HepG2 (cell line): ENCODE measurements at regions not wholly inside any gene's neighbourhood (a gene's known extent, or its start where the extent isn't known, plus 50 kb on each side); places are given as distances from the start of the nearest gene placed in this dataset.

Experiments
- ATAC-seq: fragments of 200-7000 bp; cut with Tn5 transposase; 3 replicates; pipeline ENCODE4 v1.9.1; 2020; ENCODE audit warnings: mild to moderate bottlenecking, moderate library complexity
- BruUV-seq: library from RNA; stranded (reverse); fragments of 400-500 nt; replicated peaks from 2 replicates; lab custom pipeline; 2021; lab: Mats Ljungman, UMichigan
- CTCF ChIA-PET: fragments of 300-600 bp; formaldehyde crosslinking; extraction: SDS; loops from one replicate; lab custom pipeline; 2021; ENCODE audit warnings: low total read pairs, inconsistent platforms, low intra/inter-chr PET ratio; lab: Yijun Ruan, JAX
- POLR2A ChIA-PET: fragments of 350-600 bp; sonication (Branson Sonifier 250); formaldehyde crosslinking; loops from one replicate; lab custom pipeline; 2020; ENCODE audit warnings: antibody characterized with exemption, inconsistent platforms; lab: Yijun Ruan, JAX
- DNase-seq: peaks from one replicate; pipeline ENCODE4 v3.0.0-alpha.2; 2015; ENCODE audit warnings: low spot score
- FAIRE-seq: peaks from 3 replicates; lab custom pipeline; 2011; peaks lifted over from hg19 to GRCh38; lab: Jason Lieb, UNC
- H2AFZ ChIP-seq: one replicate; pipeline ENCODE4 v1.6.1; 2011; ENCODE audit warnings: low read length, inconsistent platforms
- H3K27ac ChIP-seq: fragments of 300-600 bp; 3 replicates; pipeline ENCODE4 v1.8.0; 2011; ENCODE audit warnings: mixed run types, mild to moderate bottlenecking, mixed read lengths, low read length, inconsistent platforms; ENCODE audit not compliant: insufficient read depth; ENCODE audit errors: extremely low read length
- H3K27me3 ChIP-seq, 2 experiments: fragments of 200-600 bp in 1 of 2; 2 replicates in 1 of 2; 3 replicates in 1 of 2; pipeline versions ENCODE4 v1.6.0 to v1.8.0; 2011; ENCODE audit warnings: low read length in 2 of 2, mild to moderate bottlenecking in 2 of 2, moderate library complexity in 2 of 2, inconsistent platforms in 1 of 2; ENCODE audit not compliant: insufficient read depth in 2 of 2, control insufficient read depth in 1 of 2
- H3K36me3 ChIP-seq, 2 experiments: fragments of 200-600 bp in 1 of 2; replicated peaks in 1 of 2; 2 replicates in 1 of 2; 3 replicates in 1 of 2; pipeline versions ENCODE4 v1.5.1 to v1.8.0; 2011; ENCODE audit warnings: low read length in 2 of 2, inconsistent platforms in 1 of 2; ENCODE audit not compliant: insufficient read depth in 2 of 2, control insufficient read depth in 1 of 2
- H3K4me1 ChIP-seq: 2 replicates; pipeline ENCODE4 v1.5.1; 2012; ENCODE audit warnings: low read length, inconsistent platforms; ENCODE audit not compliant: insufficient read depth
- H3K4me2 ChIP-seq: 2 replicates; pipeline ENCODE4 v1.6.0; 2011; ENCODE audit warnings: low read depth, low read length, inconsistent platforms
- H3K4me3 ChIP-seq, 3 experiments: fragments of 200-600 bp in 1 of 3; sonication (generic), shearing (Covaris generic) in 1 of 3; replicated peaks in 1 of 3; 2 replicates each; pipeline ENCODE4 v1.5.1; 2011 to 2016; ENCODE audit warnings: low read length in 3 of 3, inconsistent platforms in 2 of 3, low read depth in 2 of 3, mild to moderate bottlenecking in 2 of 3, control low read depth in 1 of 3, mixed read lengths in 1 of 3; ENCODE audit not compliant: insufficient read depth in 1 of 3
- H3K79me2 ChIP-seq: one replicate; pipeline ENCODE4 v1.6.1; 2011; ENCODE audit warnings: low read length, inconsistent platforms; ENCODE audit not compliant: insufficient read depth
- H3K9ac ChIP-seq: 2 replicates; pipeline ENCODE4 v1.6.0; 2011; ENCODE audit warnings: mild to moderate bottlenecking, low read depth, low read length, inconsistent platforms; ENCODE audit not compliant: insufficient read depth
- H3K9me3 ChIP-seq: 2 replicates; pipeline ENCODE4 v1.5.1; 2012; ENCODE audit warnings: mild to moderate bottlenecking, low read length
- H4K20me1 ChIP-seq: 2 replicates; pipeline ENCODE4 v1.6.0; 2011; ENCODE audit warnings: inconsistent platforms, mild to moderate bottlenecking, low read length, moderate library complexity; ENCODE audit not compliant: insufficient read depth
- HNRNPH1 ChIP-seq: fragments of 200-400 bp; formaldehyde crosslinking; optimal IDR thresholded peaks from 2 replicates; pipeline ENCODE3; 2017; ENCODE audit warnings: mild to moderate bottlenecking, low read depth, low read length
- MIER3 ChIP-seq: IDR thresholded peaks from 2 replicates; pipeline ENCODE4 v1.6.1; 2016; ENCODE audit warnings: missing compliant biosample characterization, borderline replicate concordance
- MTF2 ChIP-seq: sonication (generic); formaldehyde crosslinking; IDR thresholded peaks from 2 replicates; pipeline ENCODE4 v1.5.0; 2020; ENCODE audit warnings: missing genetic modification reagents, borderline replicate concordance
- NCOA2 ChIP-seq: sonication (generic); formaldehyde crosslinking; IDR thresholded peaks from 2 replicates; pipeline ENCODE4 v1.8.0; 2022; ENCODE audit warnings: inconsistent platforms
- NR3C1 ChIP-seq: sonication (generic); formaldehyde crosslinking; IDR thresholded peaks from 2 replicates; pipeline ENCODE4 v1.4.0; 2020; ENCODE audit warnings: missing genetic modification reagents
- YY1 ChIP-seq: IDR thresholded peaks from 2 replicates; pipeline ENCODE4 v1.6.1; 2011; ENCODE audit warnings: low read length, low read depth, moderate library complexity, mild to moderate bottlenecking; ENCODE audit not compliant: insufficient read depth, insufficient replicate concordance
- ZMYM3 ChIP-seq: sonication (generic); formaldehyde crosslinking; IDR thresholded peaks from 2 replicates; pipeline ENCODE4 v1.5.1; 2020; ENCODE audit warnings: mild to moderate bottlenecking, missing genetic modification reagents
- ZNF138 ChIP-seq: sonication (generic); formaldehyde crosslinking; IDR thresholded peaks from 2 replicates; pipeline ENCODE4 v1.5.0; 2020; ENCODE audit warnings: mild to moderate bottlenecking, low read depth, missing genetic modification reagents
- ZNF180 ChIP-seq: sonication (generic); formaldehyde crosslinking; IDR thresholded peaks from 2 replicates; pipeline ENCODE4 v1.4.0; 2020; ENCODE audit warnings: low read depth, missing genetic modification reagents, borderline replicate concordance
- ZNF256 ChIP-seq: sonication (generic); formaldehyde crosslinking; conservative IDR thresholded peaks from 2 replicates; pipeline ENCODE4 v1.4.0; 2020; ENCODE audit warnings: missing genetic modification reagents
- ZNF274 ChIP-seq: sonication (generic); formaldehyde crosslinking; IDR thresholded peaks from 2 replicates; pipeline ENCODE4 v1.5.1; 2020; ENCODE audit warnings: mild to moderate bottlenecking, missing genetic modification reagents
- ZNF333 ChIP-seq: sonication (generic); formaldehyde crosslinking; IDR thresholded peaks from 2 replicates; pipeline ENCODE4 v1.4.0; 2020; ENCODE audit warnings: mild to moderate bottlenecking, missing genetic modification reagents, borderline replicate concordance
- ZNF33B ChIP-seq: sonication (generic); formaldehyde crosslinking; IDR thresholded peaks from 2 replicates; pipeline ENCODE4 v1.5.1; 2020; ENCODE audit warnings: mild to moderate bottlenecking, missing genetic modification reagents
- WGBS: methylation state at CpG from one replicate; pipeline ENCODE4 v1.1.6; 2017; ENCODE audit warnings: low lambda C conversion rate; 5-methylcytosine and 5-hydroxymethylcytosine counted together
- in situ Hi-C: cut with HindIII; loops from 2 replicates; pipeline ENCODE4 v1.10.0; 2017; ENCODE audit warnings: low pct_unique_long_range_greater_than_20kb; ENCODE audit not compliant: extremely low pct_ligation_motif_present
- intact Hi-C: fragments of 100-400 bp; cut with micrococcal nuclease; formaldehyde crosslinking; loops from one replicate; pipeline ENCODE4 v1.10.0; 2022; ENCODE audit not compliant: unreplicated experiment
- TF ChIP-seq, protein P1 (sequence below), 2 experiments: IDR thresholded peaks; 2 replicates each; pipeline ENCODE4 v1.6.1; 2011 to 2012; ENCODE audit warnings: low read length in 2 of 2, borderline replicate concordance in 1 of 2, low read depth in 1 of 2, mild to moderate bottlenecking in 1 of 2, moderate library complexity in 1 of 2
- TF ChIP-seq, protein P2 (sequence below): sonication (generic); formaldehyde crosslinking; IDR thresholded peaks from 2 replicates; pipeline ENCODE4 v1.8.1; 2023; ENCODE audit warnings: missing genetic modification reagents, mild to moderate bottlenecking, borderline replicate concordance

DNA sequence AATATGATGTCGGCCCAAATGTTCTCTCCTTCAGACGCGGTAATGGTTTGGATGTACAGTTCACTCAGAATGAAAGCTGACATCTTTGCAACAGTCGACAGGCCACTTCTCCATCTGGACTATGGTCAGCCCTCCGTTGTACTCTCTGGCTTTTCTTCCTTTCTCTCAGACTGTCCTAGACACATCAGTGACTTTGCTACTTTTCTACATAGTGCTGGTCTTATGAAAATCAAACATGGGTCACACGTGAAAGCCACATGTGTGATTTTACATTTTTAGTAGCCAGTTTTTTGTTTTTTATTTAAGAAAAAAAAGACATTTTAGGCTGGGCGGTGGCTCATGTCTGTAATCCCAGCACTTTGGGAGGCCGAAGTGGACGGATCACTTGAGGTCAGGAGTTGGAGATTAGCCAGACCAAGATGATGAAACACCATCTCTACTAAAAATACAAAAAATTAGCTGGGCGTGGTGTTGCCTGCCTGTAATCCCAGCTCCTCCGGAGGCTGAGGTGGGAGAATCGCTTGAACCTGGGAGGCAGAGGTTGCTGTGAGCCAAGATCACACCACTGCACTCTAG is 644.1 kb downstream of the KCNJ2 start:
- in situ Hi-C loops: no loop called here
- no peak for ATAC-seq
- no peak for FAIRE-seq

More for the DNA sequence above, 644.1 kb downstream of the KCNJ2 start:
- Histone ChIP-seq H3K9ac (no peak overlapping the region), H3K4me1 (no peaks in the 10 kb centered on the region), H3K36me3 (no peaks in the 10 kb centered on the region), H3K27ac (no peak overlapping the region), H3K79me2 (no peaks in the 10 kb centered on the region), H4K20me1 (no peaks in the 10 kb centered on the region), H2AFZ (no peak overlapping the region), H3K27me3 (no peaks in the 10 kb centered on the region), H3K4me2 (no peak overlapping the region), H3K4me3 (no peak overlapping the region), H3K9me3 (peaks cover 20% of the 10 kb centered on the region; the same call in 1 of the 2 replicates)
- ChIA-PET CTCF (no interaction called here), POLR2A (no interaction called here)
- WGBS: 27% methylated on average over 12 of the region's 12 CpGs
- intact Hi-C loops: no loop called here
- no TSS peak for BruUV-seq
- DNase-seq: no peak
- TF ChIP-seq, protein P1, sequence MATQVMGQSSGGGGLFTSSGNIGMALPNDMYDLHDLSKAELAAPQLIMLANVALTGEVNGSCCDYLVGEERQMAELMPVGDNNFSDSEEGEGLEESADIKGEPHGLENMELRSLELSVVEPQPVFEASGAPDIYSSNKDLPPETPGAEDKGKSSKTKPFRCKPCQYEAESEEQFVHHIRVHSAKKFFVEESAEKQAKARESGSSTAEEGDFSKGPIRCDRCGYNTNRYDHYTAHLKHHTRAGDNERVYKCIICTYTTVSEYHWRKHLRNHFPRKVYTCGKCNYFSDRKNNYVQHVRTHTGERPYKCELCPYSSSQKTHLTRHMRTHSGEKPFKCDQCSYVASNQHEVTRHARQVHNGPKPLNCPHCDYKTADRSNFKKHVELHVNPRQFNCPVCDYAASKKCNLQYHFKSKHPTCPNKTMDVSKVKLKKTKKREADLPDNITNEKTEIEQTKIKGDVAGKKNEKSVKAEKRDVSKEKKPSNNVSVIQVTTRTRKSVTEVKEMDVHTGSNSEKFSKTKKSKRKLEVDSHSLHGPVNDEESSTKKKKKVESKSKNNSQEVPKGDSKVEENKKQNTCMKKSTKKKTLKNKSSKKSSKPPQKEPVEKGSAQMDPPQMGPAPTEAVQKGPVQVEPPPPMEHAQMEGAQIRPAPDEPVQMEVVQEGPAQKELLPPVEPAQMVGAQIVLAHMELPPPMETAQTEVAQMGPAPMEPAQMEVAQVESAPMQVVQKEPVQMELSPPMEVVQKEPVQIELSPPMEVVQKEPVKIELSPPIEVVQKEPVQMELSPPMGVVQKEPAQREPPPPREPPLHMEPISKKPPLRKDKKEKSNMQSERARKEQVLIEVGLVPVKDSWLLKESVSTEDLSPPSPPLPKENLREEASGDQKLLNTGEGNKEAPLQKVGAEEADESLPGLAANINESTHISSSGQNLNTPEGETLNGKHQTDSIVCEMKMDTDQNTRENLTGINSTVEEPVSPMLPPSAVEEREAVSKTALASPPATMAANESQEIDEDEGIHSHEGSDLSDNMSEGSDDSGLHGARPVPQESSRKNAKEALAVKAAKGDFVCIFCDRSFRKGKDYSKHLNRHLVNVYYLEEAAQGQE (IDR thresholded peaks at IDR 0.05; ENCODE audit: borderline replicate concordance in 1 of 2, low read depth in 1 of 2, low read length in 2 of 2): no peak
- no peak for TF ChIP-seq ZNF138
- TF ChIP-seq, protein P2, sequence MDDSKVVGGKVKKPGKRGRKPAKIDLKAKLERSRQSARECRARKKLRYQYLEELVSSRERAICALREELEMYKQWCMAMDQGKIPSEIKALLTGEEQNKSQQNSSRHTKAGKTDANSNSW (CRISPR knock-in tag): no peak
- no peak for TF ChIP-seq ZMYM3 (CRISPR knock-in tag)
- no peak for TF ChIP-seq NR3C1 (CRISPR knock-in tag)
- TF ChIP-seq ZNF180: no peak
- TF ChIP-seq ZNF333 (CRISPR knock-in tag): no peak
- no peak for TF ChIP-seq MIER3 (CRISPR knock-in tag)
- TF ChIP-seq ZNF274 (CRISPR knock-in tag): no peak
- TF ChIP-seq ZNF33B (CRISPR knock-in tag): no peak
- TF ChIP-seq ZNF256: no peak
- TF ChIP-seq MTF2 (CRISPR knock-in tag): no peak
- TF ChIP-seq YY1: no peak
- no peak for TF ChIP-seq NCOA2 (CRISPR knock-in tag)
- TF ChIP-seq HNRNPH1: no peak
